ENCODE measurements at regions not wholly inside any gene's neighbourhood (a gene's known extent, or its start where the extent isn't known, plus 50 kb on each side); places are given as distances from the start of the nearest gene placed in this dataset.

GRCh38 chr3:153463895-153464294, 301.9 kb downstream of the RAP2B start:
- TF ChIP-seq, protein P1, sequence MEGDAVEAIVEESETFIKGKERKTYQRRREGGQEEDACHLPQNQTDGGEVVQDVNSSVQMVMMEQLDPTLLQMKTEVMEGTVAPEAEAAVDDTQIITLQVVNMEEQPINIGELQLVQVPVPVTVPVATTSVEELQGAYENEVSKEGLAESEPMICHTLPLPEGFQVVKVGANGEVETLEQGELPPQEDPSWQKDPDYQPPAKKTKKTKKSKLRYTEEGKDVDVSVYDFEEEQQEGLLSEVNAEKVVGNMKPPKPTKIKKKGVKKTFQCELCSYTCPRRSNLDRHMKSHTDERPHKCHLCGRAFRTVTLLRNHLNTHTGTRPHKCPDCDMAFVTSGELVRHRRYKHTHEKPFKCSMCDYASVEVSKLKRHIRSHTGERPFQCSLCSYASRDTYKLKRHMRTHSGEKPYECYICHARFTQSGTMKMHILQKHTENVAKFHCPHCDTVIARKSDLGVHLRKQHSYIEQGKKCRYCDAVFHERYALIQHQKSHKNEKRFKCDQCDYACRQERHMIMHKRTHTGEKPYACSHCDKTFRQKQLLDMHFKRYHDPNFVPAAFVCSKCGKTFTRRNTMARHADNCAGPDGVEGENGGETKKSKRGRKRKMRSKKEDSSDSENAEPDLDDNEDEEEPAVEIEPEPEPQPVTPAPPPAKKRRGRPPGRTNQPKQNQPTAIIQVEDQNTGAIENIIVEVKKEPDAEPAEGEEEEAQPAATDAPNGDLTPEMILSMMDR (IDR thresholded peaks at IDR 0.05): no peak
- no peak for TF ChIP-seq POLR2A (IDR thresholded peaks at IDR 0.05)

All from adrenal gland (tissue), 5 donors.